ENCODE measurements at regions not wholly inside any gene's neighbourhood (a gene's known extent, or its start where the extent isn't known, plus 50 kb on each side); places are given as distances from the start of the nearest gene placed in this dataset.

DNA sequence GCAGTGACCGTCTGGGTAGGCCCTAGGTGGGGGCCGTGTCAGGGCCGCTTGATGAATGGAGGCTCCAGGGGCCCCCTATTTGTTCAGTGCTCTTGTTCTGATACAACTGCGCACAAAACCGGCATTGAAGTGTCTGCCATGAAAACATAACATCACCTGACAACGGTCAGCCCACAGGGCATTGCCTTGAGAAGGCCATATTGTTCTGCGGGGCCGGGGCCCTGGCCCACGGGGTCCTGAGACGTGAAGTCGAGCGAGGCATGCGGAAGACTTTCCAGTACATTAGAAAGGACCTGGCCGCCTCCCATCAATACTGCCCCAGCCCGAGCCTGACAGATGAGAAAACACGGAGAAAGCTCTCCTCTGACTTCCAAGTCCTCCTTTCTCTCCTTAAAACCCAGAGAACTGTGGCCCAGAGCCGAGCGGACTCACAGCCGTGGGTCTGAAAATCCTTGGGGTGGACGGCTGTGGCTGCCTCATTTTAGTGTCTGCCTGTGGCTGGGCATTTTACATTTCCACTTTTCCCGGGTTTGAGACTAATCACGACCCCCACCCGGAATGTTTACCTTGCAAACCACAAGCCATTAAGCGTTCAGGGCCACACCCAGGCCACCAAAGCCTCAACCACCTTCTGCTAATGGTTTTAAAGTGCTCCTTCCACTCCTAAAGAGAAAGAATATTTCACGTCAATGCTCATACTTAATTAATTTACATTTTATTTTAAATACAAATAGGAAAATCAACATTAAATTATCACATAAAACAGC, 391.0 kb upstream of the IRX2 start:
- Histone ChIP-seq H3K4me1 (no peaks in the 10 kb centered on the region), H3K4me2 (no peak overlapping the region), H3K27ac (no peak overlapping the region), H3K9me3 (no peaks in the 10 kb centered on the region), H3K4me3 (no peak overlapping the region)
- no peak for FAIRE-seq
- ChIA-PET POLR2A (no interaction called here), CTCF (no interaction called here)
- ATAC-seq: no peak
- no peak for TF ChIP-seq GATA3 (IDR thresholded peaks at IDR 0.05; ENCODE audit: borderline replicate concordance)
- no peak for TF ChIP-seq PHF8 (IDR thresholded peaks at IDR 0.05; ENCODE audit: borderline replicate concordance, low read depth)
- TF ChIP-seq MAZ (IDR thresholded peaks at IDR 0.05; ENCODE audit: borderline replicate concordance, low read depth, low read length): no peak
- TF ChIP-seq FOSL2 (IDR thresholded peaks at IDR 0.05): no peak
- TF ChIP-seq FOSL2 (CRISPR knock-in tag; IDR thresholded peaks at IDR 0.05): no peak
- no peak for TF ChIP-seq ZNF302 (CRISPR knock-in tag; IDR thresholded peaks at IDR 0.05)
- TF ChIP-seq, protein P1, sequence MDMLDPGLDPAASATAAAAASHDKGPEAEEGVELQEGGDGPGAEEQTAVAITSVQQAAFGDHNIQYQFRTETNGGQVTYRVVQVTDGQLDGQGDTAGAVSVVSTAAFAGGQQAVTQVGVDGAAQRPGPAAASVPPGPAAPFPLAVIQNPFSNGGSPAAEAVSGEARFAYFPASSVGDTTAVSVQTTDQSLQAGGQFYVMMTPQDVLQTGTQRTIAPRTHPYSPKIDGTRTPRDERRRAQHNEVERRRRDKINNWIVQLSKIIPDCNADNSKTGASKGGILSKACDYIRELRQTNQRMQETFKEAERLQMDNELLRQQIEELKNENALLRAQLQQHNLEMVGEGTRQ (IDR thresholded peaks at IDR 0.05): no peak
- TF ChIP-seq, protein P2, sequence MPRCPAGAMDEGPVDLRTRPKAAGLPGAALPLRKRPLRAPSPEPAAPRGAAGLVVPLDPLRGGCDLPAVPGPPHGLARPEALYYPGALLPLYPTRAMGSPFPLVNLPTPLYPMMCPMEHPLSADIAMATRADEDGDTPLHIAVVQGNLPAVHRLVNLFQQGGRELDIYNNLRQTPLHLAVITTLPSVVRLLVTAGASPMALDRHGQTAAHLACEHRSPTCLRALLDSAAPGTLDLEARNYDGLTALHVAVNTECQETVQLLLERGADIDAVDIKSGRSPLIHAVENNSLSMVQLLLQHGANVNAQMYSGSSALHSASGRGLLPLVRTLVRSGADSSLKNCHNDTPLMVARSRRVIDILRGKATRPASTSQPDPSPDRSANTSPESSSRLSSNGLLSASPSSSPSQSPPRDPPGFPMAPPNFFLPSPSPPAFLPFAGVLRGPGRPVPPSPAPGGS (IDR thresholded peaks at IDR 0.05): no peak
- TF ChIP-seq JUNB (IDR thresholded peaks at IDR 0.05): no peak
- no peak for TF ChIP-seq ZC3H11A (IDR thresholded peaks at IDR 0.05)
- TF ChIP-seq SREBF2 (IDR thresholded peaks at IDR 0.05): no peak
- TF ChIP-seq HOXB5 (CRISPR knock-in tag; IDR thresholded peaks at IDR 0.05): no peak
- TF ChIP-seq, protein P3, sequence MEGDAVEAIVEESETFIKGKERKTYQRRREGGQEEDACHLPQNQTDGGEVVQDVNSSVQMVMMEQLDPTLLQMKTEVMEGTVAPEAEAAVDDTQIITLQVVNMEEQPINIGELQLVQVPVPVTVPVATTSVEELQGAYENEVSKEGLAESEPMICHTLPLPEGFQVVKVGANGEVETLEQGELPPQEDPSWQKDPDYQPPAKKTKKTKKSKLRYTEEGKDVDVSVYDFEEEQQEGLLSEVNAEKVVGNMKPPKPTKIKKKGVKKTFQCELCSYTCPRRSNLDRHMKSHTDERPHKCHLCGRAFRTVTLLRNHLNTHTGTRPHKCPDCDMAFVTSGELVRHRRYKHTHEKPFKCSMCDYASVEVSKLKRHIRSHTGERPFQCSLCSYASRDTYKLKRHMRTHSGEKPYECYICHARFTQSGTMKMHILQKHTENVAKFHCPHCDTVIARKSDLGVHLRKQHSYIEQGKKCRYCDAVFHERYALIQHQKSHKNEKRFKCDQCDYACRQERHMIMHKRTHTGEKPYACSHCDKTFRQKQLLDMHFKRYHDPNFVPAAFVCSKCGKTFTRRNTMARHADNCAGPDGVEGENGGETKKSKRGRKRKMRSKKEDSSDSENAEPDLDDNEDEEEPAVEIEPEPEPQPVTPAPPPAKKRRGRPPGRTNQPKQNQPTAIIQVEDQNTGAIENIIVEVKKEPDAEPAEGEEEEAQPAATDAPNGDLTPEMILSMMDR (IDR thresholded peaks at IDR 0.05): no peak
- TF ChIP-seq, protein P4, sequence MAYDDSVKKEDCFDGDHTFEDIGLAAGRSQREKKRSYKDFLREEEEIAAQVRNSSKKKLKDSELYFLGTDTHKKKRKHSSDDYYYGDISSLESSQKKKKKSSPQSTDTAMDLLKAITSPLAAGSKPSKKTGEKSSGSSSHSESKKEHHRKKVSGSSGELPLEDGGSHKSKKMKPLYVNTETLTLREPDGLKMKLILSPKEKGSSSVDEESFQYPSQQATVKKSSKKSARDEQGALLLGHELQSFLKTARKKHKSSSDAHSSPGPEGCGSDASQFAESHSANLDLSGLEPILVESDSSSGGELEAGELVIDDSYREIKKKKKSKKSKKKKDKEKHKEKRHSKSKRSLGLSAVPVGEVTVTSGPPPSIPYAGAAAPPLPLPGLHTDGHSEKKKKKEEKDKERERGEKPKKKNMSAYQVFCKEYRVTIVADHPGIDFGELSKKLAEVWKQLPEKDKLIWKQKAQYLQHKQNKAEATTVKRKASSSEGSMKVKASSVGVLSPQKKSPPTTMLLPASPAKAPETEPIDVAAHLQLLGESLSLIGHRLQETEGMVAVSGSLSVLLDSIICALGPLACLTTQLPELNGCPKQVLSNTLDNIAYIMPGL (CRISPR knock-in tag; IDR thresholded peaks at IDR 0.05; ENCODE audit: borderline replicate concordance): no peak
- no peak for TF ChIP-seq NPAS2 (CRISPR knock-in tag; IDR thresholded peaks at IDR 0.05; ENCODE audit: borderline replicate concordance)
- TF ChIP-seq KDM1A (IDR thresholded peaks at IDR 0.05; ENCODE audit: low read depth): no peak
- TF ChIP-seq EP300 (IDR thresholded peaks at IDR 0.05): no peak
- TF ChIP-seq RCOR1 (IDR thresholded peaks at IDR 0.05; ENCODE audit: low read depth, low read length): no peak
- TF ChIP-seq POLR2A (IDR thresholded peaks at IDR 0.05; ENCODE audit: low read length): no peak
- DNase-seq (ENCODE audit: low read depth in 1 of 2, low spot score in 1 of 2): no peak
- 25% methylated on average over 25 of the region's 25 CpGs for WGBS (ENCODE audit: missing lambda C conversion rate)

DNA sequence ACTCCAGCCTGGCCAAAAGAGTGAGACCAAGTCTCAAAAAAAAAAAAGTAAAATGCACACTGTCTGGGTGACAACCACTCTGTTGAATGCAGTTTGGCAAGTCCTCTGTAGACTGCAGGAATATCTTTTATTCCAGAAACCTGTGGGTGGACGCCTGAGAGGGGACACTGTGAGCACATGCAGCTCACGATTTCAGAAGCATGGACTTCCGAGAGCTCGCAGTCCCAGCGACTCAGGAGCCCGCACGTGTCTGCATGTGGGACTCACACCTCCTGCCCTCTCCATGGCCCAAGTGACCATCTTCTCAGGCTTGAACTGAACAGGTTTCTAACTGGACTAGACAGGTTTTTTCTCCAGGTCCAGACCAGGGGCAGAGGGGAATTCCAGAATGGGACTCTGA, 388.6 kb upstream of the IRX2 start:
- no peak for ATAC-seq
- no peaks in the 10 kb centered on the region for H3K9me3 ChIP-seq
- no peak for FAIRE-seq
- no peak overlapping the region for H3K4me3 ChIP-seq
- no peak overlapping the region for H3K4me2 ChIP-seq
- 44% methylated on average over 7 of the region's 7 CpGs for WGBS (ENCODE audit: missing lambda C conversion rate)
- DNase-seq (ENCODE audit: low read depth in 1 of 2, low spot score in 1 of 2): no peak
- TF ChIP-seq, protein P2 (IDR thresholded peaks at IDR 0.05): no peak
- TF ChIP-seq, protein P5, sequence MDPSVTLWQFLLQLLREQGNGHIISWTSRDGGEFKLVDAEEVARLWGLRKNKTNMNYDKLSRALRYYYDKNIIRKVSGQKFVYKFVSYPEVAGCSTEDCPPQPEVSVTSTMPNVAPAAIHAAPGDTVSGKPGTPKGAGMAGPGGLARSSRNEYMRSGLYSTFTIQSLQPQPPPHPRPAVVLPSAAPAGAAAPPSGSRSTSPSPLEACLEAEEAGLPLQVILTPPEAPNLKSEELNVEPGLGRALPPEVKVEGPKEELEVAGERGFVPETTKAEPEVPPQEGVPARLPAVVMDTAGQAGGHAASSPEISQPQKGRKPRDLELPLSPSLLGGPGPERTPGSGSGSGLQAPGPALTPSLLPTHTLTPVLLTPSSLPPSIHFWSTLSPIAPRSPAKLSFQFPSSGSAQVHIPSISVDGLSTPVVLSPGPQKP (IDR thresholded peaks at IDR 0.05; ENCODE audit: low read depth, low read length): no peak
- TF ChIP-seq NPAS2 (CRISPR knock-in tag; IDR thresholded peaks at IDR 0.05; ENCODE audit: borderline replicate concordance): no peak
- TF ChIP-seq JUNB (IDR thresholded peaks at IDR 0.05): no peak
- no peak for TF ChIP-seq CBX2 (IDR thresholded peaks at IDR 0.05; ENCODE audit: borderline replicate concordance, low read depth)
- POLR2A ChIA-PET: no interaction called here
- CTCF ChIA-PET: no interaction called here
- no peak overlapping the region for H3K27ac ChIP-seq
- H3K4me1 ChIP-seq: no peaks in the 10 kb centered on the region

Data from A549 (cell line).